ENCODE measurements at regions not wholly inside any gene's neighbourhood (a gene's known extent, or its start where the extent isn't known, plus 50 kb on each side); places are given as distances from the start of the nearest gene placed in this dataset.

DNA sequence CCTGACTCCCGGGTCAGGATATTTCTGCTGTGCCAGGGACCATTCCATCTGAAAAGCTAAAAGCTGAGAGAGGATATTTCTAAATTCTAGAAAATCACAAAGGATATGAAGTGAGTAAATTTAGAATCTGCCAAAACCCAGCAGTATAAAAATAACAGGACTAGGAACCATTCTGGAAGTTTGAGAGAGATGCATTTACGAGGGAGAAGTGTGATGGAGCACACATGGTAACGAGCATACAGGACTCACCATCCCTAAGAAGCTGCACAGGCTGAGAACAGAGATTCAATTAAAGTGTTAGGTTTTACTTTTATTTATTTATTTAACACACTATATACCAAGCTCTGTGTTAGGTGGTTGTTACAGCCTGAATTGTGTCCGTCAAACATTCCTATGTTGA is 116.3 kb downstream of the GLUL start:
- Histone ChIP-seq H3K36me3 (ENCODE audit: control insufficient read depth in 4 of 4, insufficient read depth in 4 of 4, low read length in 4 of 4) (no peaks in the 10 kb centered on the region), H3K27me3 (ENCODE audit: control insufficient read depth in 3 of 3, insufficient read depth in 3 of 3, low read length in 2 of 3) (no peaks in the 10 kb centered on the region), H3K9ac (ENCODE audit: insufficient read depth in 1 of 2, low read length in 2 of 2) (no peak overlapping the region), H3K4me1 (ENCODE audit: control insufficient read depth in 5 of 5, insufficient read depth in 5 of 5, low read length in 5 of 5) (peaks cover 0 to 6% (median 0%) of the 10 kb centered on the region in 5 donors), H3K27ac (ENCODE audit: low read depth in 1 of 2, low read length in 1 of 2) (no peak overlapping the region), H3K9me3 (ENCODE audit: control insufficient read depth in 4 of 4, insufficient read depth in 3 of 4, low read length in 3 of 4) (no peaks in the 10 kb centered on the region), H3K4me3 (no peak overlapping the region)
- ATAC-seq (ENCODE audit: insufficient read depth, low FRiP score) (no peak), DNase-seq (no peak)
- no peak for TF ChIP-seq CTCF (IDR thresholded peaks at IDR 0.05; ENCODE audit: control extremely low read depth, extremely low read depth)
- WGBS, 2 donors, result 81 to 97% methylated on average over 4 of the region's 4 CpGs

DNA sequence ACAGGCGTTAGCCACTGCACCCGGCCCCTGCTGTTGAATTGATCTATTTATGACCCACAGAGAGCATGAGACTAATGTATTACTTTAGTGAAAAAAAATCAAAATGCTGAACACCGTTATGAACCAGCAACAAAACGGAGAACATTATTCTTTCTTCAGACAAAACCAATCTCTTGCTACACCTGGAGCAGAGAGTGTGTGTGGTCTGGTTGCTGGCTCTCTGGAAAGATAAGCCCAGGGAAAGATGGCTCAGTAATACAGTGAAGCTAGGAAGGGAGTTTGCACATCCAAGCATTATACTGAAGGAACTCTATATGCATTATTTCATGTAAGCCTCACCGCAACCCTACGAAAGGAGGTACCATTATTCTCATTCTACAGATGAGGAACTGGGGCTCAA is 117.0 kb downstream of the GLUL start:
- no peaks in the 10 kb centered on the region for H3K36me3 ChIP-seq (ENCODE audit: control insufficient read depth in 4 of 4, insufficient read depth in 4 of 4, low read length in 4 of 4)
- no peak for DNase-seq
- WGBS, 2 donors, result 98 to 99% methylated on average over 6 of the region's 6 CpGs

GRCh38 chr1:182270731-182271130 is 120.9 kb downstream of the GLUL start:
- no peak overlapping the region for H3K4me3 ChIP-seq
- ATAC-seq (ENCODE audit: insufficient read depth, low FRiP score), result no peak
- H3K9ac ChIP-seq (ENCODE audit: insufficient read depth in 1 of 2, low read length in 2 of 2), result no peak overlapping the region
- no peaks in the 10 kb centered on the region for H3K36me3 ChIP-seq (ENCODE audit: control insufficient read depth in 4 of 4, insufficient read depth in 4 of 4, low read length in 4 of 4)
- peaks cover 0 to 3% (median 0%) of the 10 kb centered on the region in 3 donors for H3K27me3 ChIP-seq (ENCODE audit: control insufficient read depth in 3 of 3, insufficient read depth in 3 of 3, low read length in 2 of 3)
- 81 to 83% methylated on average over 1 of the region's 1 CpG for WGBS, 2 donors
- DNase-seq, result no peak
- peaks cover 0 to 3% (median 0%) of the 10 kb centered on the region in 5 donors for H3K4me1 ChIP-seq (ENCODE audit: control insufficient read depth in 5 of 5, insufficient read depth in 5 of 5, low read length in 5 of 5)
- no peak overlapping the region for H3K27ac ChIP-seq (ENCODE audit: low read depth in 1 of 2, low read length in 1 of 2)
- H3K9me3 ChIP-seq (ENCODE audit: control insufficient read depth in 4 of 4, insufficient read depth in 3 of 4, low read length in 3 of 4), result no peaks in the 10 kb centered on the region
- no peak for TF ChIP-seq CTCF (IDR thresholded peaks at IDR 0.05; ENCODE audit: control extremely low read depth, extremely low read depth)

More for the DNA sequence above, 117.0 kb downstream of the GLUL start:
- no peak for TF ChIP-seq CTCF (IDR thresholded peaks at IDR 0.05; ENCODE audit: control extremely low read depth, extremely low read depth)
- no peak for ATAC-seq (ENCODE audit: insufficient read depth, low FRiP score)
- H3K27ac ChIP-seq (ENCODE audit: low read depth in 1 of 2, low read length in 1 of 2), result no peak overlapping the region
- no peak overlapping the region for H3K9ac ChIP-seq (ENCODE audit: insufficient read depth in 1 of 2, low read length in 2 of 2)
- no peaks in the 10 kb centered on the region for H3K27me3 ChIP-seq (ENCODE audit: control insufficient read depth in 3 of 3, insufficient read depth in 3 of 3, low read length in 2 of 3)
- no peak overlapping the region for H3K4me3 ChIP-seq
- no peaks in the 10 kb centered on the region for H3K9me3 ChIP-seq (ENCODE audit: control insufficient read depth in 4 of 4, insufficient read depth in 3 of 4, low read length in 3 of 4)
- H3K4me1 ChIP-seq (ENCODE audit: control insufficient read depth in 5 of 5, insufficient read depth in 5 of 5, low read length in 5 of 5), result peaks cover 0 to 4% (median 0%) of the 10 kb centered on the region in 5 donors

GRCh38 chr1:182269097-182269496 is 122.5 kb downstream of the GLUL start:
- Histone ChIP-seq H3K27ac (ENCODE audit: low read depth in 1 of 2, low read length in 1 of 2) (no peak overlapping the region), H3K27me3 (ENCODE audit: control insufficient read depth in 3 of 3, insufficient read depth in 3 of 3, low read length in 2 of 3) (peaks cover 0 to 3% (median 0%) of the 10 kb centered on the region in 3 donors), H3K9ac (ENCODE audit: insufficient read depth in 1 of 2, low read length in 2 of 2) (no peak overlapping the region), H3K4me1 (ENCODE audit: control insufficient read depth in 5 of 5, insufficient read depth in 5 of 5, low read length in 5 of 5) (peaks cover 0 to 3% (median 0%) of the 10 kb centered on the region in 5 donors), H3K4me3 (no peak overlapping the region), H3K36me3 (ENCODE audit: control insufficient read depth in 4 of 4, insufficient read depth in 4 of 4, low read length in 4 of 4) (no peaks in the 10 kb centered on the region), H3K9me3 (ENCODE audit: control insufficient read depth in 4 of 4, insufficient read depth in 3 of 4, low read length in 3 of 4) (no peaks in the 10 kb centered on the region)
- TF ChIP-seq CTCF (IDR thresholded peaks at IDR 0.05; ENCODE audit: control extremely low read depth, extremely low read depth), result no peak
- 89 to 96% methylated on average over 3 of the region's 3 CpGs for WGBS, 2 donors
- ATAC-seq (ENCODE audit: insufficient read depth, low FRiP score) (no peak), DNase-seq (no peak)

Data from lung (tissue), 11 donors.